ENCODE measurements at regions not wholly inside any gene's neighbourhood (a gene's known extent, or its start where the extent isn't known, plus 50 kb on each side); places are given as distances from the start of the nearest gene placed in this dataset.

- TF ChIP-seq POLR2AphosphoS5 (IDR thresholded peaks at IDR 0.05) (no peak), POLR2A (IDR thresholded peaks at IDR 0.05) (no peak), CTCF (IDR thresholded peaks at IDR 0.05) (no peak)
- Histone ChIP-seq H3K4me3 (no peak overlapping the region), H3K27ac (no peak overlapping the region), H3K27me3 (replicated peaks; ENCODE audit: insufficient read depth) (peaks cover 7% of the 10 kb centered on the region), H3K4me1 (replicated peaks) (no peaks in the 10 kb centered on the region), H3K9me3 (no peaks in the 10 kb centered on the region), H3K36me3 (no peaks in the 10 kb centered on the region)
- intact Hi-C loops (cut with DNase I): loop anchor here (5.0 kb wide), 1 partner anchor 305 kb away; no protein-coding TSS in a partner anchor
- 37% methylated on average over 26 of the region's 26 CpGs for WGBS
- DNase-seq (ENCODE audit: low spot score): no peak
Observed at GRCh38 chr17:79401704-79402674, 208.9 kb downstream of the RBFOX3 start.

GRCh38 chr17:79400989-79401703, 209.7 kb downstream of the RBFOX3 start:
- Histone ChIP-seq H3K27ac (no peak overlapping the region), H3K9me3 (no peaks in the 10 kb centered on the region), H3K36me3 (no peaks in the 10 kb centered on the region), H3K4me3 (peak overlapping the region in 1 of 2 donors; percentile 9), H3K27me3 (replicated peaks; ENCODE audit: insufficient read depth) (peaks cover 7% of the 10 kb centered on the region), H3K4me1 (replicated peaks) (no peaks in the 10 kb centered on the region)
- TF ChIP-seq POLR2A (IDR thresholded peaks at IDR 0.05) (no peak), POLR2AphosphoS5 (IDR thresholded peaks at IDR 0.05) (peak; percentile 36), CTCF (IDR thresholded peaks at IDR 0.05) (peak; percentile 61 to 85 (median 80))
- 10% methylated on average over 33 of the region's 33 CpGs for WGBS
- DNase-seq (ENCODE audit: low spot score): peak; percentile 52
- intact Hi-C loops (cut with DNase I): loop anchor here (5.0 kb wide), 1 partner anchor 306 kb away; no protein-coding TSS in a partner anchor

GRCh38 chr17:79399610-79400144, 211.2 kb downstream of the RBFOX3 start:
- Histone ChIP-seq H3K36me3 (no peaks in the 10 kb centered on the region), H3K27ac (no peak overlapping the region), H3K9me3 (no peaks in the 10 kb centered on the region), H3K4me3 (no peak overlapping the region), H3K4me1 (replicated peaks) (no peaks in the 10 kb centered on the region), H3K27me3 (replicated peaks; ENCODE audit: insufficient read depth) (peaks cover 7% of the 10 kb centered on the region)
- WGBS: 29% methylated on average over 15 of the region's 15 CpGs
- DNase-seq (ENCODE audit: low spot score): no peak
- intact Hi-C loops (cut with DNase I): loop anchor here (5.0 kb wide), 1 partner anchor 308 kb away; no protein-coding TSS in a partner anchor
- TF ChIP-seq POLR2AphosphoS5 (IDR thresholded peaks at IDR 0.05) (no peak), POLR2A (IDR thresholded peaks at IDR 0.05) (no peak), CTCF (IDR thresholded peaks at IDR 0.05) (no peak)

GRCh38 chr17:79398441-79398840, 212.4 kb downstream of the RBFOX3 start:
- no peak for TF ChIP-seq CTCF (IDR thresholded peaks at IDR 0.05)
- TF ChIP-seq POLR2AphosphoS5 (IDR thresholded peaks at IDR 0.05): no peak
- no peak for TF ChIP-seq POLR2A (IDR thresholded peaks at IDR 0.05)
- no peak for DNase-seq (ENCODE audit: low spot score)
- Histone ChIP-seq H3K4me3 (no peak overlapping the region), H3K4me1 (replicated peaks) (no peaks in the 10 kb centered on the region), H3K36me3 (no peaks in the 10 kb centered on the region), H3K9me3 (no peaks in the 10 kb centered on the region), H3K27me3 (replicated peaks; ENCODE audit: insufficient read depth) (peaks cover 7% of the 10 kb centered on the region), H3K27ac (no peak overlapping the region)
- WGBS: 85% methylated on average over 20 of the region's 20 CpGs
- intact Hi-C loops (cut with DNase I): no loop called here

Measured in prostate gland (tissue), 2 donors.